WTC11 (cell line): ENCODE measurements at regions not wholly inside any gene's neighbourhood (a gene's known extent, or its start where the extent isn't known, plus 50 kb on each side); places are given as distances from the start of the nearest gene placed in this dataset.

ENCODE experiments used
- CREB1 ChIP-seq: sonication (generic); formaldehyde crosslinking; IDR thresholded peaks from 2 replicates; pipeline ENCODE4 v1.8.0; 2023; ENCODE audit warnings: mild to moderate bottlenecking, missing genetic modification reagents
- CTCF ChIP-seq: fragments of 200-600 bp; IDR thresholded peaks from 2 replicates; pipeline ENCODE4 v1.8.0; 2022; ENCODE audit warnings: antibody characterized with exemption
- NR2C2 ChIP-seq: sonication (generic); formaldehyde crosslinking; IDR thresholded peaks from 2 replicates; pipeline ENCODE4 v1.8.0; 2022; ENCODE audit warnings: mild to moderate bottlenecking, missing genetic modification reagents
- ZNF138 ChIP-seq: sonication (generic); formaldehyde crosslinking; conservative IDR thresholded peaks from 2 replicates; pipeline ENCODE4 v1.8.1; 2022; ENCODE audit warnings: mild to moderate bottlenecking, moderate library complexity, missing genetic modification reagents
- TF ChIP-seq, protein P1 (sequence below): sonication (generic); formaldehyde crosslinking; IDR thresholded peaks from 2 replicates; pipeline ENCODE4 v1.8.1; 2023; ENCODE audit warnings: mild to moderate bottlenecking, missing genetic modification reagents

GRCh38 chr2:153143540-153143939, 335.0 kb downstream of the RPRM start:
- TF ChIP-seq ZNF138 (CRISPR knock-in tag) (no peak), CREB1 (CRISPR knock-in tag) (no peak), CTCF (no peak), NR2C2 (CRISPR knock-in tag) (no peak)
- TF ChIP-seq, protein P1, sequence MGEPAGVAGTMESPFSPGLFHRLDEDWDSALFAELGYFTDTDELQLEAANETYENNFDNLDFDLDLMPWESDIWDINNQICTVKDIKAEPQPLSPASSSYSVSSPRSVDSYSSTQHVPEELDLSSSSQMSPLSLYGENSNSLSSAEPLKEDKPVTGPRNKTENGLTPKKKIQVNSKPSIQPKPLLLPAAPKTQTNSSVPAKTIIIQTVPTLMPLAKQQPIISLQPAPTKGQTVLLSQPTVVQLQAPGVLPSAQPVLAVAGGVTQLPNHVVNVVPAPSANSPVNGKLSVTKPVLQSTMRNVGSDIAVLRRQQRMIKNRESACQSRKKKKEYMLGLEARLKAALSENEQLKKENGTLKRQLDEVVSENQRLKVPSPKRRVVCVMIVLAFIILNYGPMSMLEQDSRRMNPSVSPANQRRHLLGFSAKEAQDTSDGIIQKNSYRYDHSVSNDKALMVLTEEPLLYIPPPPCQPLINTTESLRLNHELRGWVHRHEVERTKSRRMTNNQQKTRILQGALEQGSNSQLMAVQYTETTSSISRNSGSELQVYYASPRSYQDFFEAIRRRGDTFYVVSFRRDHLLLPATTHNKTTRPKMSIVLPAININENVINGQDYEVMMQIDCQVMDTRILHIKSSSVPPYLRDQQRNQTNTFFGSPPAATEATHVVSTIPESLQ (CRISPR knock-in tag), result no peak
